ENCODE measurements at regions not wholly inside any gene's neighbourhood (a gene's known extent, or its start where the extent isn't known, plus 50 kb on each side); places are given as distances from the start of the nearest gene placed in this dataset.

DNA sequence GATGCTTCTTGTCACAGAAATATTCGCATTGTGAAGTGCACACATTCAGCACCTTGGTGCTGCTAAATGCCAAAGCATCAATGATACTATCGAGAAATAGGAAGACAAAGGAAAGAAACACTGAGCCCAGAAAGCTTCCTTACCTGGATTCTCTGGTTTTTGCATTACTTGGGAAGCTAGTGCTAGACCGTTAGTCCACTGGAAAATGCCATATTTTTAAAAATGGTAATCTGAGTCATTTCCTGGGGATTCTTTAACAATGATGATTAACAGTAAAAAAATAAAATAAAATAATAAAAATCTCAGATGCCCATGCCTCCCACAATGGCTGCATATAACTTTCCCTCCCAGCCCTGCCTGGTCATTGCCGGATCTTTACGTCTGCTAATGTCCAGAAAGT lies 420.1 kb upstream of the MGMT start:
- H3K27me3 ChIP-seq (ENCODE audit: control insufficient read depth, insufficient read depth, low read length) = no peaks in the 10 kb centered on the region
- no peak overlapping the region for H3K4me2 ChIP-seq (ENCODE audit: low read length)
- no peaks in the 10 kb centered on the region for H3K36me3 ChIP-seq (ENCODE audit: insufficient read depth, low read length)
- peaks cover 3% of the 10 kb centered on the region for H3K4me1 ChIP-seq (ENCODE audit: control insufficient read depth, insufficient read depth, low read length)
- H3K9me3 ChIP-seq (replicated peaks; ENCODE audit: low read length) = no peaks in the 10 kb centered on the region
- H3K4me3 ChIP-seq (ENCODE audit: low read length) = no peak overlapping the region
- H3K9ac ChIP-seq (ENCODE audit: low read depth, low read length) = no peak overlapping the region

DNA sequence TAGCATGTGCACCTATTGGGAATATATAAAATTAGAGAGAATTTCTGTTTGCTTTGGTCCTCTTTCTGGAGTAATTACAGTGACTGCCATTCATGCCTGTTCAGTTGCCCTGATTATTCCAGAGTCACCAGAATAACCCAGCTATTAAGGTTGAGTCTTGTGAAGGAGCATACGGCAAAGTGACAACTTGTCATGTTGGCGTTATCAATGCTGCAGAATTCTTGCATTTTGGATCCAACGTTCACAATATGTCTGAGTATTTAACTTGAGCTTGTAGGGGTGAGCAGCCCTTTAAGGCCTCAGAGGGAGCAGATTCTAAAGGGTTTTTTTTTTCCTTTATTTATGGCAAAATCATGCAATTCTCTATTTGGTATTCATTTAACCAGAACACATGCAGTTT lies 419.4 kb upstream of the MGMT start:
- Histone ChIP-seq H3K4me2 (ENCODE audit: low read length) (no peak overlapping the region), H3K9me3 (replicated peaks; ENCODE audit: low read length) (no peaks in the 10 kb centered on the region), H3K36me3 (ENCODE audit: insufficient read depth, low read length) (no peaks in the 10 kb centered on the region), H3K4me3 (ENCODE audit: low read length) (no peak overlapping the region), H3K27me3 (ENCODE audit: control insufficient read depth, insufficient read depth, low read length) (no peaks in the 10 kb centered on the region), H3K4me1 (ENCODE audit: control insufficient read depth, insufficient read depth, low read length) (peaks cover 3% of the 10 kb centered on the region), H3K9ac (ENCODE audit: low read depth, low read length) (no peak overlapping the region)

DNA sequence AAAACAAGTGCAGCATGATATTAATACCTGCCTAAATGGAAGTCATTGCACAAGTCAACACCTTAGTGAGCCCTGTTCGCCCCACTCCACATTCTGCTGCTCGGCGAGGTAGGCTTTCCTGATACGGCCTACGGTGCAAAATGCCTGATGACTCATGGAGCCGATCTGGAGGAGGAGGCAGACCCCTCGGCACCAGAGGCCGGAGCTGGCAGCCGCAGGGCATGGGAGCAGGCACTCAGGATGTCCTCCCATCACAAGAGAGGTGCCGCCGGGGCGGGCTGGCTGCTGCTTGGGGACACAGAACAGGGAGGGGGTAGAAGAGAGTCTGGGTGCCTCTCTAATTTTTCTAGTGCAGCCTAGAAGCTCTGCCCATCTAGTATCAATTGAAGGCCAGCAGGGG lies 418.5 kb upstream of the MGMT start:
- Histone ChIP-seq H3K4me1 (ENCODE audit: control insufficient read depth, insufficient read depth, low read length) (peaks cover 3% of the 10 kb centered on the region), H3K4me3 (ENCODE audit: low read length) (no peak overlapping the region), H3K9me3 (replicated peaks; ENCODE audit: low read length) (no peaks in the 10 kb centered on the region), H3K9ac (ENCODE audit: low read depth, low read length) (no peak overlapping the region), H3K27me3 (ENCODE audit: control insufficient read depth, insufficient read depth, low read length) (no peaks in the 10 kb centered on the region), H3K36me3 (ENCODE audit: insufficient read depth, low read length) (no peaks in the 10 kb centered on the region), H3K4me2 (ENCODE audit: low read length) (no peak overlapping the region)

DNA sequence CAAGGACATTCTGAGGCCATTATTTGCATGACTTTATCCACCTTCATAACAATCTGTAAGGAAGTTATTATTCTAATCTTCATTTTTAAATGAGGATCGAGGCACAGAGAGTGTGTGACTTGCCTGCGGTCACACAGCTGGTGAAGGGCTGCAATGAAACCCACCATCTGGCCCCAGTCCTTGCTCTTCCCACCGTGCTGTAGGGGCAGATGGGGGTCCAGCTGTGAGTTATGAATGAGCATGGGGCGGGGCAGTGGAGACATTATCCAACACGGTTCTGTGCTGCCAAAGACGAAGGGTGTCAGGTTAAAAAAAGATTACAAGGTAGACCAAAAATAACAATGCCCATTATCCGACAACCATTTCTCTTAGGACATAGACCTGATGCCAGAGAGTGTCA lies 417.5 kb upstream of the MGMT start:
- Histone ChIP-seq H3K9ac (ENCODE audit: low read depth, low read length) (no peak overlapping the region), H3K9me3 (replicated peaks; ENCODE audit: low read length) (no peaks in the 10 kb centered on the region), H3K36me3 (ENCODE audit: insufficient read depth, low read length) (no peaks in the 10 kb centered on the region), H3K4me3 (ENCODE audit: low read length) (no peak overlapping the region), H3K4me2 (ENCODE audit: low read length) (no peak overlapping the region), H3K27me3 (ENCODE audit: control insufficient read depth, insufficient read depth, low read length) (no peaks in the 10 kb centered on the region), H3K4me1 (ENCODE audit: control insufficient read depth, insufficient read depth, low read length) (peaks cover 3% of the 10 kb centered on the region)

DNA sequence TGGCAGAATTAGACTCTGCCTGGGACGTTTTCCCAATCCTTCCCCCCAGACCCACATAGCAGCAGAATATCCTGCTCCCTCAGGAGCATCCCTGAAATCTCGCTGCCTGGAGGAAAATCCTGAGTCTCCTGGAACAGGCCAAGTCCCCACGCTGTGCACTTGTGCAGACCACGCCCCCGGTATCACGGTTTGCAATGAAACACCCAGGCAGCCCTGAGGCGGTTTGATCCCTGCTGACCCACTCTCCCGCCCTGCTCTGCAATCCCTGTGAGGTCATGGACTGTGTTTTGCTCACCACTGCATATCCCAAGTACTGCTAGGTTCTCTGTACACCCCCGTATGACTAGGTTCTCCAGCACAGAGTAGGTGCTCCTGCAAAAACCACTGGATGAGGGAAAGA lies 411.8 kb upstream of the MGMT start:
- Histone ChIP-seq H3K4me1 (ENCODE audit: control insufficient read depth, insufficient read depth, low read length) (no peaks in the 10 kb centered on the region), H3K9ac (ENCODE audit: low read depth, low read length) (no peak overlapping the region), H3K36me3 (ENCODE audit: insufficient read depth, low read length) (no peaks in the 10 kb centered on the region), H3K4me3 (ENCODE audit: low read length) (no peak overlapping the region), H3K4me2 (ENCODE audit: low read length) (no peak overlapping the region), H3K9me3 (replicated peaks; ENCODE audit: low read length) (no peaks in the 10 kb centered on the region), H3K27me3 (ENCODE audit: control insufficient read depth, insufficient read depth, low read length) (no peaks in the 10 kb centered on the region)

DNA sequence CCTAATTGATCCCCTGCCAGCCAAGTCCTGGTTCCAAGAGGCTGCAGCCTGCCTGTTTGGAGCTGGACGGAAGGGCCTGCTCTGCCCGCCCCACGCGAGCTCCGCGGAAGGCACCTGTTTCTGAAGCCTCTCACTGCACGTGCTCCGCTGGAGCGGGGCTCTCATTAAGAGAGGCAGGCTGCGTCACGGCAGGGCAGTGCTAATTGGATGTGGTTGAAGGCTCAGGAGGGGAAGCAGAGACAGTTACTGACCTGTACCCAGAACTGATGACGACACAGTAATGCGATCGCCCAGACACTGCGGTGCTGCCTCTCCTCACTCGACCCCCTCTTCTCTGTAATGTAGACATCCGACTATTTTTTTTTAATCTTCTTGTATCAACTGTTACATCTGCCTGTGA lies 411.1 kb upstream of the MGMT start:
- Histone ChIP-seq H3K9ac (ENCODE audit: low read depth, low read length) (no peak overlapping the region), H3K9me3 (replicated peaks; ENCODE audit: low read length) (no peaks in the 10 kb centered on the region), H3K4me3 (ENCODE audit: low read length) (no peak overlapping the region), H3K36me3 (ENCODE audit: insufficient read depth, low read length) (no peaks in the 10 kb centered on the region), H3K4me2 (ENCODE audit: low read length) (no peak overlapping the region), H3K4me1 (ENCODE audit: control insufficient read depth, insufficient read depth, low read length) (no peaks in the 10 kb centered on the region), H3K27me3 (ENCODE audit: control insufficient read depth, insufficient read depth, low read length) (no peaks in the 10 kb centered on the region)

DNA sequence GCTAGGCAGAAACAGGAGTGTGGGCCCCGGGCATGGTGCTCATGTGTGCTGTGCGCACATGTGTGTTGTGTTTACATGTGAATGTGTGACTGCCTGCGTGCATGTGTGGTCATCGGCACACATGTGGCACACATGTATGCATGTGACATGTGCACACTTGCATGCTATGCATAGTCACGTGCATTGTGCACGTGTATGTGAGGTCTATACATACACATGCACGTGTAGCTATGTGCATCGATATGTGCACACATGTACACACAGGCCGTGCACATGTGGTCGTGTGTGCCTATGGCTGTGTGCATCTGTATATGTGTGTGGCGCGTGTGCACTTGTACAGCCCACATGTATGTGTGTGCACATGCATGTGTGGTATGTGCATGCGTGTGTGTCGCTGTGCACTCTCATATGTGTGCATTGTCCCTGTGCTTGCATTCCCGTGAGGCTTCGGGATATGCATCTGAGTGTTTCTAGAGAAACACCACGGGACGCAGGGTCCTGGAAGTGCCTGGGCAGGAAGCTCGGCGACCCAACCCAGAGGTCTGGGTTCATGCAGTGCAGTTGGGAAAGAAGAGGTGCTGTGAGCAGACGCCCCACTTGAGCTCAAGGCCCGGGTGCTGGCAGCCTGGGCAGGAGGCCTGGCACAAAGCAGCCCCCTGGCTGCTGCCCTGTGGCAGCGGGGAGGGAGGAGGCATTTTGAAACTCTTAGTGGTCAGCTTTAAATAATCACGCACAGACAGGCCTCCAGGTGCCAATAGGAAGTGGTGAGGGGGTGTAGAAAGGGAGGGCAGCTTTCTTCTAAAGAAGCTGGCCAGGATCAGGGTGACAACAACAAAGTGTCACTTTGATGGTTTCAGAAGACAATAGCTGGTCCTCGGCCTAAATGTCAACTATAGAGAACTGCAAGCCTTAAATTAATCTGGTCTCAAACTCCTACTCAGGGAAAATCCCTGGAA lies 410.0 kb upstream of the MGMT start:
- Histone ChIP-seq H3K4me3 (ENCODE audit: low read length) (no peak overlapping the region), H3K4me1 (ENCODE audit: control insufficient read depth, insufficient read depth, low read length) (no peaks in the 10 kb centered on the region), H3K36me3 (ENCODE audit: insufficient read depth, low read length) (no peaks in the 10 kb centered on the region), H3K4me2 (ENCODE audit: low read length) (no peak overlapping the region), H3K27me3 (ENCODE audit: control insufficient read depth, insufficient read depth, low read length) (no peaks in the 10 kb centered on the region), H3K9ac (ENCODE audit: low read depth, low read length) (no peak overlapping the region), H3K9me3 (replicated peaks; ENCODE audit: low read length) (no peaks in the 10 kb centered on the region)

DNA sequence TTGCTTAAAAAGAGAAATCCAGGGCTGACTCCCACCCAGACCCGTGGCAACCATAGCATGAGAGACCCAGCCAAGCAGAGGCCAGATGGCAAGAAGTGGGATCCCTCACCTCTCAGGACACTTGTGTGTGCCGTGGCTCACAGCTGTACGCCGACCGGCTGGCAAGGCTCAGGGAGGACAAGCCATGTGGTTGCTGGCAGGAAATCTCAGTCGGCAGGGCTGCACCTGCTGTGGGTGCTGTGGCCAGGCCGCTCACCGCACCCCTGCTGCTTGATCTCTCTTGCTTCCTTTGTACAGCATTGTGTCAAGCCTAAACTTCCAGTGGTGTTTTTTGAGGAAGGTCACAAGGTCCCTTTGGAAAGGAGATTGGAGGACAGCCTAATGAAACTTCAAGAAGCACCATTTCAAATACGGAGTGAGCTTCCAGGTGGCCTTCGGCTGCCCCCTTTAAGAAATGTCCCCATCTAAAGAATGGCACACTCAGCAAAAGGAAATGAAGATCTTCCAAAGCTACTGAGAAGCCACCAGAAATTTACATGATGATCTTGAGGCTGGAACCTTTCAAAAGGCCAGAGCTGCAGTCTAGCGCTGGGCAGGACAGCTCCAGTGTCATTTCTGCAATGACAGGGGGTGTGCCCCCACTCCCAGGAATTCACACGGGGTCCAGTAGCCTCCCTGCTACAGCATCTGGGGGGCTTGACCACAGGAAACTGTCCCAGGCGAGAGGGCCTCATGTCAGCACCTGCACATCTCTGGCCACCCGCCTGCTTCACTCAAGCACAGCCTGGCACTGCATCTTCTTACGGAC lies 409.0 kb upstream of the MGMT start:
- Histone ChIP-seq H3K4me2 (ENCODE audit: low read length) (no peak overlapping the region), H3K9me3 (replicated peaks; ENCODE audit: low read length) (no peaks in the 10 kb centered on the region), H3K4me3 (ENCODE audit: low read length) (no peak overlapping the region), H3K36me3 (ENCODE audit: insufficient read depth, low read length) (no peaks in the 10 kb centered on the region), H3K27me3 (ENCODE audit: control insufficient read depth, insufficient read depth, low read length) (no peaks in the 10 kb centered on the region), H3K4me1 (ENCODE audit: control insufficient read depth, insufficient read depth, low read length) (no peaks in the 10 kb centered on the region), H3K9ac (ENCODE audit: low read depth, low read length) (no peak overlapping the region)

DNA sequence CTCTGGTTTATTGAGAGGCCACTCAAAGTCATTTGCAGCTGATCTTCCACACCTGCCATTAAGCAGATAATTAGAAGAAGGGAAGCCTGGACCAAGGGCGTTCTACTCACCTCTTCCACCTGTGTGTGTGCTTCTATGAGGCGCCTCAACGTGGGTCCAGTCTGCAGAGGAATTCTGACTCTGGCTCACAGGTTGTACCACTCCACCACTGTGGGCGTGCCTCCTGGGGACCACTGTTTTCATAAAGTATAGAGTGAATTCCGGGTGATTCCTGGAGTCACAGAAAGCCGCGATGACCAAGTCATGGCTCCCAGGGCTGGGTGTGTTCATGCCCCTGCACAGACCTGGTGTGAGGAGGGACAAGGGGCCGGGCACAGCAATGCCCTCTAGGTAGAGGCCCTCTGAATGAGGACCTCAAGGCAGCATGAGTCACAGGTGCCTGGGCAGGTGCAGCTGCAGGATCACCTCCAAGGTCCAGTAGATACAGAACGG lies 408.3 kb upstream of the MGMT start:
- Histone ChIP-seq H3K4me2 (ENCODE audit: low read length) (no peak overlapping the region), H3K4me3 (ENCODE audit: low read length) (no peak overlapping the region), H3K9me3 (replicated peaks; ENCODE audit: low read length) (no peaks in the 10 kb centered on the region), H3K9ac (ENCODE audit: low read depth, low read length) (no peak overlapping the region), H3K4me1 (ENCODE audit: control insufficient read depth, insufficient read depth, low read length) (no peaks in the 10 kb centered on the region), H3K36me3 (ENCODE audit: insufficient read depth, low read length) (no peaks in the 10 kb centered on the region), H3K27me3 (ENCODE audit: control insufficient read depth, insufficient read depth, low read length) (no peaks in the 10 kb centered on the region)

DNA sequence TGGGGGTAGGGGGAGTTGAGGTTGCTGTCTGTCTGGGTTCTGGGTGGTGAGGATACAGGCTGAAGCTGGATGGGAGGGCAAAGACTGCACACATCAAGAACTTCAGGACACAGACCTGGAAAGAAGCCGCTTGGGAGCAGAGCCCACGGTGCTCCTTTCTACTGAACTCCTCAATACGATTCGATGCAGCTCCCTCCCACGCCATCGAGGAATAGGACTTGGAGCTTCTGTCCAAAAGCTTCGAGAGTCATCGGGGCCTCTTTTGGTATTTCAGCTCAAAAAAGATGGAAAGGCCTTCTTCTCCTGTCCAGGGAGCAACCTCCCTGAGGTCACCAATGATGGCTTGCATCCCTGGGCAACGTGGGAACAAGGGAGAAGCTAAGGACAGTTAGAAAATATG lies 407.1 kb upstream of the MGMT start:
- Histone ChIP-seq H3K4me1 (ENCODE audit: control insufficient read depth, insufficient read depth, low read length) (no peaks in the 10 kb centered on the region), H3K27me3 (ENCODE audit: control insufficient read depth, insufficient read depth, low read length) (no peaks in the 10 kb centered on the region), H3K4me3 (ENCODE audit: low read length) (no peak overlapping the region), H3K9me3 (replicated peaks; ENCODE audit: low read length) (no peaks in the 10 kb centered on the region), H3K9ac (ENCODE audit: low read depth, low read length) (no peak overlapping the region), H3K36me3 (ENCODE audit: insufficient read depth, low read length) (no peaks in the 10 kb centered on the region), H3K4me2 (ENCODE audit: low read length) (no peak overlapping the region)

DNA sequence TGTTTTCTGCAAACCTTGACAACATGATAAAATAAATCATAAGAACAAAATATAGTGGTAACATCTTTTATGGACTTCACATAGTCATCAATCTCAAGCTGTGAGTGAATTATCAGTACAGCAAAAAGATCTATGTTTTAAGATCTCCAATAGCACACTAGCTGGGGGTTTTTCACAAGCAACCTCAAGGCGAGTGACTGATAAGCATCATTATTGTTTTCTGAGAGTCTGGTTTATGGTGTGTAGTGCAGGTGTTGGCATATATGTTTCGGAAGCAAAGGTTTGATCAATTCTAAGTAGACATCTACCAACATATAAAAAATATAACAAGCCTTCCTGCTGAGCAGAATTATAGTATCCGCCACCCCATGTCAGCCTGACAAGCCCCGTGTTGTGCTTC lies 403.8 kb upstream of the MGMT start:
- no peak overlapping the region for H3K4me3 ChIP-seq (ENCODE audit: low read length)
- H3K9ac ChIP-seq (ENCODE audit: low read depth, low read length) = no peak overlapping the region

More for the DNA sequence above, 403.8 kb upstream of the MGMT start:
- Histone ChIP-seq H3K9me3 (replicated peaks; ENCODE audit: low read length) (no peaks in the 10 kb centered on the region), H3K27me3 (ENCODE audit: control insufficient read depth, insufficient read depth, low read length) (no peaks in the 10 kb centered on the region), H3K36me3 (ENCODE audit: insufficient read depth, low read length) (no peaks in the 10 kb centered on the region), H3K4me2 (ENCODE audit: low read length) (no peak overlapping the region), H3K4me1 (ENCODE audit: control insufficient read depth, insufficient read depth, low read length) (no peaks in the 10 kb centered on the region)
